ENCODE measurements at regions not wholly inside any gene's neighbourhood (a gene's known extent, or its start where the extent isn't known, plus 50 kb on each side); places are given as distances from the start of the nearest gene placed in this dataset.

DNA sequence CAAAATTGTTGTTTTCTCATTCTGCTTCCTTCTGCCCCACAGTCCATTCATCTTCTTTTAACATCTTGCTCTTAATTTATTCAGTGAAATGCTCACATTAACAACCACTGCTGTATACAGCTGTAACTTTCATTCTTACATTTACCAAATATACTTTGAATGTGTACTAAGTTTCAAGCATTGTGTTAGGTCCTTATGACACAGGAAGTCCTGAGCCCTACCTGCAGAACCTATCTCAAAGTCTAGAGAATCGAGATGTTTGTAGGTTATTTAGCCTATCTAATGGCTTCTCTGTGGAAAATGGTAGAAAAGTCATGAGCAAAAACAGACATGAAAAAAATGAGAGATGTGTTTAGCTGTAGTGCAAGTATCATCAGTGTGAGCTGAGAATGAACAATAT, 117.6 kb upstream of the MGAT4C start:
- no peak overlapping the region for H3K4me3 ChIP-seq (ENCODE audit: low read length)
- intact Hi-C loops (cut with DNase I, micrococcal nuclease): no loop called here
- Mint-ChIP-seq H3K36me3 (ENCODE audit: low read depth) (no peaks in the 10 kb centered on the region), H3K4me1 (ENCODE audit: low read depth) (no peaks in the 10 kb centered on the region), H3K9me3 (peaks cover 11% of the 10 kb centered on the region), H3K27ac (no peak overlapping the region), H3K4me3 (no peak overlapping the region), H3K27me3 (no peaks in the 10 kb centered on the region)
- no peaks in the 10 kb centered on the region for H3K4me1 ChIP-seq (ENCODE audit: insufficient read depth, low read length)
- H3K9me3 ChIP-seq (ENCODE audit: control insufficient read depth in 1 of 2, insufficient read depth in 1 of 2, low read length in 2 of 2): no peaks in the 10 kb centered on the region
- ATAC-seq (ENCODE audit: poor library complexity): no peak
- CTCF ChIA-PET: no interaction called here
- TF ChIP-seq, protein P1, sequence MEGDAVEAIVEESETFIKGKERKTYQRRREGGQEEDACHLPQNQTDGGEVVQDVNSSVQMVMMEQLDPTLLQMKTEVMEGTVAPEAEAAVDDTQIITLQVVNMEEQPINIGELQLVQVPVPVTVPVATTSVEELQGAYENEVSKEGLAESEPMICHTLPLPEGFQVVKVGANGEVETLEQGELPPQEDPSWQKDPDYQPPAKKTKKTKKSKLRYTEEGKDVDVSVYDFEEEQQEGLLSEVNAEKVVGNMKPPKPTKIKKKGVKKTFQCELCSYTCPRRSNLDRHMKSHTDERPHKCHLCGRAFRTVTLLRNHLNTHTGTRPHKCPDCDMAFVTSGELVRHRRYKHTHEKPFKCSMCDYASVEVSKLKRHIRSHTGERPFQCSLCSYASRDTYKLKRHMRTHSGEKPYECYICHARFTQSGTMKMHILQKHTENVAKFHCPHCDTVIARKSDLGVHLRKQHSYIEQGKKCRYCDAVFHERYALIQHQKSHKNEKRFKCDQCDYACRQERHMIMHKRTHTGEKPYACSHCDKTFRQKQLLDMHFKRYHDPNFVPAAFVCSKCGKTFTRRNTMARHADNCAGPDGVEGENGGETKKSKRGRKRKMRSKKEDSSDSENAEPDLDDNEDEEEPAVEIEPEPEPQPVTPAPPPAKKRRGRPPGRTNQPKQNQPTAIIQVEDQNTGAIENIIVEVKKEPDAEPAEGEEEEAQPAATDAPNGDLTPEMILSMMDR (IDR thresholded peaks at IDR 0.05): no peak
- H3K27me3 ChIP-seq (ENCODE audit: control insufficient read depth in 1 of 2, insufficient read depth in 2 of 2, low read length in 2 of 2): no peaks in the 10 kb centered on the region
- no peak for DNase-seq
- H3K36me3 ChIP-seq (ENCODE audit: insufficient read depth, low read length): no peaks in the 10 kb centered on the region
- H3K27ac ChIP-seq (ENCODE audit: low read depth in 1 of 2, low read length in 2 of 2): no peak overlapping the region
- POLR2A ChIA-PET: no interaction called here

DNA sequence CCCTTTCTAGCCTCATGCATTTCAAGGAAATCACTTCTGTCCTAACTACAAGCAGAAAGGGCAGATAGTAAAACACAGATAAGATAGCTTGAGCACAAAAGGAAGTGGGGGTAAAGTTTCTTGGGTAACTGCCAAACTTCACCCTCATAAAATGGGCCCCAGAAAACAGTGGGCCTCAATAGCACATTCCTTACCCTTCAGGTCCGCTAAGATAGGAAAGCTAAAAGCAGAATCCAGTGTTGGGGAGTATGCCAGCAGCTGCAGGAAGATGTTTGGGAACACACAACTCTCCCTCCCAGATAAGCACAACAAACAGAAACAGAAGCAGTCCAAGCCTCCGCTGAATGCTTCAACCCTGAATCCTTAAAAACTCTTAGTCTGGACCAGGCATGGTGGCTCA, 110.9 kb upstream of the MGAT4C start:
- TF ChIP-seq, protein P1 (IDR thresholded peaks at IDR 0.05): no peak
- no peaks in the 10 kb centered on the region for H3K4me1 ChIP-seq (ENCODE audit: insufficient read depth, low read length)
- ChIA-PET CTCF (no interaction called here), POLR2A (no interaction called here)
- no peak overlapping the region for H3K4me3 ChIP-seq (ENCODE audit: low read length)
- H3K27me3 ChIP-seq (ENCODE audit: control insufficient read depth in 1 of 2, insufficient read depth in 2 of 2, low read length in 2 of 2): no peaks in the 10 kb centered on the region
- no peak overlapping the region for H3K27ac Mint-ChIP-seq
- H3K36me3 Mint-ChIP-seq (ENCODE audit: low read depth): no peaks in the 10 kb centered on the region
- H3K4me1 Mint-ChIP-seq (ENCODE audit: low read depth): no peaks in the 10 kb centered on the region
- H3K9me3 ChIP-seq (ENCODE audit: control insufficient read depth in 1 of 2, insufficient read depth in 1 of 2, low read length in 2 of 2): peaks cover 3 to 4% of the 10 kb centered on the region in 2 experiments
- no peaks in the 10 kb centered on the region for H3K27me3 Mint-ChIP-seq
- H3K27ac ChIP-seq (ENCODE audit: low read depth in 1 of 2, low read length in 2 of 2): no peak overlapping the region
- intact Hi-C loops (cut with DNase I, micrococcal nuclease): no loop called here
- no peaks in the 10 kb centered on the region for H3K36me3 ChIP-seq (ENCODE audit: insufficient read depth, low read length)
- ATAC-seq (ENCODE audit: poor library complexity) (no peak), DNase-seq (no peak)
- peaks cover 12% of the 10 kb centered on the region for H3K9me3 Mint-ChIP-seq
- H3K4me3 Mint-ChIP-seq: no peak overlapping the region

DNA sequence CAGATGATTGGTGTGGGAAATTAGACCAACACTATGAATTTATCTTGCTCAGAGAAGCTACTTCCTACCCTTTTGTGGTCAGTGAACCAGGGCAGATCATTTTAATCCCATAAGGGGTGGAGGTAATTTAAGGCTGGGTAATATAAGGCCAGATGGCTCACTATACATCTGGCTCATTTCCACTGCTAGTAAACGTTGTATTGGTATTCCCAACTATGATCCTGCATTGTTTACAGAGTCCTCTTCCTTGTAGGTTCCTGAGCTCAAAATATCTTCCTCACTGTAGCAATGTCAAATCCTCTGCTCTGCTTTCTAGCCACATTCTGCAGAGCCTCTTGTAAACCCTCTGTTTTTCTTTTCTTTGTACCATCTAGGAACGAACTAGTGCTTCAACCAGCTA, 93.0 kb upstream of the MGAT4C start:
- Histone ChIP-seq H3K4me1 (ENCODE audit: insufficient read depth, low read length) (no peaks in the 10 kb centered on the region), H3K4me3 (ENCODE audit: low read length) (no peak overlapping the region), H3K27ac (ENCODE audit: low read depth in 1 of 2, low read length in 2 of 2) (no peak overlapping the region), H3K27me3 (ENCODE audit: control insufficient read depth in 1 of 2, insufficient read depth in 2 of 2, low read length in 2 of 2) (no peaks in the 10 kb centered on the region), H3K9me3 (ENCODE audit: control insufficient read depth in 1 of 2, insufficient read depth in 1 of 2, low read length in 2 of 2) (no peaks in the 10 kb centered on the region), H3K36me3 (ENCODE audit: insufficient read depth, low read length) (no peaks in the 10 kb centered on the region)
- no peak for ATAC-seq (ENCODE audit: poor library complexity)
- TF ChIP-seq, protein P1 (IDR thresholded peaks at IDR 0.05): no peak
- H3K4me3 Mint-ChIP-seq: no peak overlapping the region
- no peaks in the 10 kb centered on the region for H3K27me3 Mint-ChIP-seq
- no peaks in the 10 kb centered on the region for H3K36me3 Mint-ChIP-seq (ENCODE audit: low read depth)
- no peak overlapping the region for H3K27ac Mint-ChIP-seq
- no peaks in the 10 kb centered on the region for H3K4me1 Mint-ChIP-seq (ENCODE audit: low read depth)
- H3K9me3 Mint-ChIP-seq: no peaks in the 10 kb centered on the region
- ChIA-PET CTCF (no interaction called here), POLR2A (no interaction called here)
- no peak for DNase-seq
- intact Hi-C loops (cut with DNase I, micrococcal nuclease): no loop called here

Data from CD4-positive, alpha-beta T cell (primary cell).